GM18873 (cell line): ENCODE measurements at regions not wholly inside any gene's neighbourhood (a gene's known extent, or its start where the extent isn't known, plus 50 kb on each side); places are given as distances from the start of the nearest gene placed in this dataset.
A peak's percentile ranks its signal among the peaks of the same experiment; 100 is the strongest.
"Not testable (repeated sequence)": the region's sequence is repeated elsewhere in the genome, so short reads cannot be mapped to it uniquely, and the experiment has no call there.

Experiments used
- ATAC-seq: cut with Tn5 transposase; IDR thresholded peaks from one replicate; pipeline ENCODE4 v1.9.1; 2021; ENCODE audit warnings: mild to moderate bottlenecking, moderate library complexity, moderate number of reproducible peaks; ENCODE audit not compliant: unreplicated experiment, low FRiP score

- ATAC-seq: no peak
Observed at GRCh38 chr15:31177951-31178350, 76.4 kb upstream of the TRPM1 start.

- no peak for ATAC-seq
Observed at GRCh38 chr15:31178705-31179104, 77.2 kb upstream of the TRPM1 start.

DNA sequence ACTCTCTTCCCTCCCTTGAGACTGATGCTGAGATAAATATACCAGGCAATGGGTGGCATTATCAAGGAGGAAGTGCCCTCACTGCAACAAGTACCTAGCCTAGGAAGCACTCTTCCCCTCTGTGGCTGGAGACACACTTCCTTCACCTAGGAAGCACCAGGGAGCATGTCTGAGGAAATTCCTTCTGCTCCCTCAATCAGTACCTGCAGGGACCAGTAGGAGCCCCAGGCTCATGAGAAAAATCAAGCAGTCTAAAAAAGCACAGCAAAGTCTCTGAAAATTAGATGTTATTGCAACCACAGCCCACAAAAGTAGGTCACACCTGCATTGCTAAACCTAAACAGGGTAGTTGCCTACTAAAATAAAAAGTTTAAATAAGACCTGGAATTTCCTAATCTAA lies 78.2 kb upstream of the TRPM1 start:
- no peak for ATAC-seq

- no peak for ATAC-seq
Observed at GRCh38 chr15:31193291-31193690, 91.8 kb upstream of the TRPM1 start.

DNA sequence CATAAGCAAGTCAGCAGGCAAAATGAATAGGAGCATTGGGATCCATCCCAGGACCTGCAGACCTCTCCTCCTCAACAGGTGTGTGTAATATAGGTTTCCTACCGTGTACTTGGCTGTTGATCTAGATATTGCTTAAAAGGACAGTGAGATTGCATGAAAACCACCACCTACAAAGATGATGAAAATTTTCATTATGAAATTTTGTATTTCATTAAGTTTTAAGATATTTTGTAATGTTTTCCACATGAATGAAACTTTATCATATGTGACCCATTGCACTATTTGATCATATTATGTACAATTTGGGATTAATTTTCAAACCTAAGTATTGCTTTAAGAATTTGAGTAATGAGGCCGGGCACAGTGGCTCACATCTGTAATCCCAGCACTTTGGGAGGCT lies 94.3 kb upstream of the TRPM1 start:
- no peak for ATAC-seq

DNA sequence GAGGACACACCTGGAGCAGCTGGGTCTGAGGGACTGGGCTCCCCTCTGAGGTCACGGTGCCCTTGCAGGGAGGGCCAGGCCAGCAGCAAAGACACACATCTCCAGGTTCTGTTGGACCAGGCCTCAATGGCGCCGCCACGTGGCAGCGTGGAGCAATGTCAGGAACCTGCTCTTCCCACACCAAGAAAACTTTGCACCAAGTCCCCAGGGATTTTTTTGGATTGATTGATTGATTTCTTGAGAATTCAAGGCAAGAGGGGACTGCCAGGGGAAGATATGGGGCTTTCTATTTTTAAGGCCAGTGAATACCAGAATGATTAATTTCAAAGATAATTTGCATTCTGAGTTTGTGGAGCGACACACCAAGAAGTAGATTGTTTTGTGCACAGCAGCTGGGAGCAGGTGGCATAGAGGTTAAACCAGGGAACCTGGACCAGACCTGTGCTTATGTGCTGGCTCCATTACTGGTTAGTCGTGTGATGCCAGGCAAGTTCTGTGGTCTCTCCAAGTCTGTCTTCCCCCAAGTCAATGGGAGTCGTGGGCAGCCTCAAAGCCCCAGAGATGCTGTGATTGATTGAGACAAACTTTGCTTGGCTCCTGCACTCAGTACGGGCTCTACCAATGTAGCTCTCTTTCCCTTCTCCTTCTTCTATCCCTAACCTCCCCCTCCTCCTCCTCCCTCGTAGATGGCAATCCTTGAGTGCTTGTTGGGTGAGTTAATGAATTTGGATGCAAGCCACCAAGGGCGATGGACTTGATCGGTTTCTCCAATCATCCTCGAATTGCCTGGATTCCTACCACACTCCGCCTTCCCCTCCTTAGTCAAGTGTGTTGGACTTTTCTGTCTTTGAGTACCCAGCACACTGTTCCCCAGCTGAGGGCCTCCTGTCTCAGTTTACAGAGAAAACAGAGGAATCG lies 96.2 kb upstream of the TRPM1 start:
- ATAC-seq: no peak

- no peak for ATAC-seq
Observed at GRCh38 chr15:31200735-31201151, 99.2 kb upstream of the TRPM1 start.

- ATAC-seq: no peak
Observed at GRCh38 chr15:31202953-31203352, 101.4 kb upstream of the TRPM1 start.

DNA sequence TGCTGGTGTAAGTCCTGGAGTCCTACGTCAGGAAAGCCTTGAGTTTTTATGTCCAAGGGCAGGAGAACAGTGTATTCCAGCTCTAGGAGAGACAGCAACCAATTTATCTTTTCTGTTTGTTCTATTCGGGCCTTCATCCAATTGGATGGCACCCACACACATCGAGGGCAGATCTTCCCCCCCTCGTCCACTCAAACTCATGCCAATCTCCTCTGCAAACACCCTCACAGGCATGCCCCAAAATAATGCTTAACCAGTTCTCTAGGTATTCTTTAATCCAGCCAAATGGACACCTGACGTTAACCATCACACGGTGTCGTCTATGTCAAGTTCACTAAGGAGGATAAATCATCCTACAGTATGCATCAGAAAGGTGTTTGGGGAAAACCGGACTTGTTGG lies 102.5 kb upstream of the TRPM1 start:
- no peak for ATAC-seq

GRCh38 chr15:31206386-31207181 lies 105.1 kb upstream of the TRPM1 start:
- no peak for ATAC-seq

- ATAC-seq: no peak
Observed at GRCh38 chr15:31207246-31207645, 105.7 kb upstream of the TRPM1 start.

GRCh38 chr15:31207861-31208260 lies 106.3 kb upstream of the TRPM1 start:
- ATAC-seq: not testable (repeated sequence)

GRCh38 chr15:31208817-31209216 lies 107.3 kb upstream of the TRPM1 start:
- ATAC-seq: no peak

- ATAC-seq: no peak
Observed at GRCh38 chr15:31211353-31211752, 109.8 kb upstream of the TRPM1 start.

- ATAC-seq: no peak
Observed at GRCh38 chr15:31212326-31213080, 111.0 kb upstream of the TRPM1 start.

- no peak for ATAC-seq
Observed at GRCh38 chr15:31214158-31214863, 112.3 kb upstream of the KLF13 start.

GRCh38 chr15:31214864-31215489 lies 111.7 kb upstream of the KLF13 start:
- ATAC-seq: no peak

DNA sequence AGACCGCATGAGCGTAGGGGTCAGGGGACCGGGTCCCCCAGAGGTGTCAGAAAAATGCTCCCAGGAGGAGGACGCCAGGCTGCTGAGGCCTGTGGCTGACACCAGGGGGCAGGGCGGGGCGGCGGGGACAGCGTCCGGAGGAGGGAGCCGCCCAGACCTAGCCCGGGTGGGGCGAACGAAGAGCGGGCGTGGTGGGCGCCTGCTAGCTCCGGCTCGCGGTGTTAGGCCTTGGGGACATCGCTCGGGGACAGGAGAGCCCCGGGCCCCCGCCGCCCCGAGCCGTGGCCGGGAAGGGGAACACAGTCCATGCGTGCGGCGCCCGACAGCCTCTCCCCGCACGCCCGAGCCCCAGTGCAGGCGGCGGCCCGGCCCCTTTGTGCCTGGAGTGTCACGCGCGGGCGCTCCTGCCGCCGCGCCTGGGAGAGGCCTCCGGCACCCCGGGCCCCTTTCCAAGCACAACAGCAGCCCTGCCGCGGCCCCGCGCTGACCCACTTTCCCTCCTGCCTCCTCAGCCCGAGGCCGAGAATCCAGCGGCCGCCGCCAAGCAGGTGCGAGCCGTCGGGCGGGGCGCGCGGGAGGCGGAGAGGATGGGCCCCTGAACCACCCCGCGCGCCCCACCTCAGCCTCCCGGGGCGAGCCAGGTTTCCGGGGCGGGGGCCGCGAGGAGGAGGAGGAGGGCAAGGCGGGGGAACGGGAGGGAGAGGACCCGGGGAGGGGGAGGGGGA lies 111.0 kb upstream of the KLF13 start:
- ATAC-seq: peak; percentile 63
